ENCODE measurements at regions not wholly inside any gene's neighbourhood (a gene's known extent, or its start where the extent isn't known, plus 50 kb on each side); places are given as distances from the start of the nearest gene placed in this dataset.

DNA sequence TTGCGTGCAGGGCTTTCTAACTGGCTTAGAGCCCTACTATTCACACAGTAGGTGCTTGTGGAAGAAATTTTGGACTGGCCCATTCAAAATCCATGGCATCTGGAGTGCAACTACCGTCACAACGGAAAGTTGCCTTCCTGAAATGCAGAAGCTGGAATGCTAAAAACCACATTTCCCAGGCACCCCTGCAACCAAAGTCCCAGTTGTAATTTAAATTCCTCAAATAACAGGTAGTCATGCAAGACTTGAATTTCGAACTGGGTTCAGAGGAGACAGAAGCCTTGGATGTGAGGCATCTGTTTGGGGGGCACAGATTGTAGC, 186.7 kb downstream of the TOMM20 start:
- Histone ChIP-seq H3K9me3 (ENCODE audit: insufficient read depth, low read depth, low read length) (no peaks in the 10 kb centered on the region), H3K4me1 (ENCODE audit: insufficient read depth, low read length) (peaks cover 3% of the 10 kb centered on the region; the same call in 1 of the 2 replicates), H3K27me3 (ENCODE audit: insufficient read depth, low read length) (no peaks in the 10 kb centered on the region), H3K4me3 (ENCODE audit: low read length) (no peak overlapping the region), H3K27ac (ENCODE audit: low read length) (no peak overlapping the region), H3K9ac (ENCODE audit: low read depth, low read length) (no peak overlapping the region), H3K36me3 (ENCODE audit: insufficient read depth, low read depth, low read length) (no peaks in the 10 kb centered on the region)

- H3K9me3 ChIP-seq (ENCODE audit: insufficient read depth, low read depth, low read length), result no peaks in the 10 kb centered on the region
- H3K4me1 ChIP-seq (ENCODE audit: insufficient read depth, low read length), result peaks cover 3% of the 10 kb centered on the region; the same call in 1 of the 2 replicates
- no peak overlapping the region for H3K9ac ChIP-seq (ENCODE audit: low read depth, low read length)
- H3K27ac ChIP-seq (ENCODE audit: low read length), result no peak overlapping the region
- no peak overlapping the region for H3K4me3 ChIP-seq (ENCODE audit: low read length)
- H3K36me3 ChIP-seq (ENCODE audit: insufficient read depth, low read depth, low read length), result no peaks in the 10 kb centered on the region
- H3K27me3 ChIP-seq (ENCODE audit: insufficient read depth, low read length), result no peaks in the 10 kb centered on the region
These were observed 187.2 kb downstream of the TOMM20 start for GRCh38 chr1:234941321-234942011.

DNA sequence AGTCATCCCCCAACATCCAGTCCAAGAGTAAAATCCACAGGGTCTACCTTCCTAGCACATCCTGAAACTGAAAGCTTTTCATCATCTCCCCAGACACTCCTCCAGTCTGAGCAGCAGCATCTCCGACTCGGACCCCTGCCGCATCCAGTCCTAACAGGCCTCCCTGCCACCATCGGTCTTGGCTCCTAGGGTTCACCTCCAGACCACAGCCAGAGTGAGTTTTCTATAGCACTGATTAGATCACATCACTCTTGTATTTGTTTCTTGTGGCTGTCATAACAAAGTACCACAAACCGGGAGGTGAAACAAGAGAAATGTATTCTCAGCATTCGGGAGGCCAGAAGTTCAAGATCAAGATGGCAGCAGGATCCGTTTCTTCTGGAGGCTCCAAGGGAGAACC, 187.8 kb downstream of the TOMM20 start:
- Histone ChIP-seq H3K27ac (ENCODE audit: low read length) (no peak overlapping the region), H3K4me3 (ENCODE audit: low read length) (no peak overlapping the region), H3K4me1 (ENCODE audit: insufficient read depth, low read length) (peaks cover 3% of the 10 kb centered on the region; the same call in 1 of the 2 replicates), H3K9me3 (ENCODE audit: insufficient read depth, low read depth, low read length) (no peaks in the 10 kb centered on the region), H3K9ac (ENCODE audit: low read depth, low read length) (no peak overlapping the region), H3K36me3 (ENCODE audit: insufficient read depth, low read depth, low read length) (no peaks in the 10 kb centered on the region), H3K27me3 (ENCODE audit: insufficient read depth, low read length) (no peaks in the 10 kb centered on the region)

GRCh38 chr1:234938924-234939323, 189.7 kb downstream of the TOMM20 start:
- no peak overlapping the region for H3K27ac ChIP-seq (ENCODE audit: low read length)
- no peaks in the 10 kb centered on the region for H3K27me3 ChIP-seq (ENCODE audit: insufficient read depth, low read length)
- H3K4me1 ChIP-seq (ENCODE audit: insufficient read depth, low read length), result peaks cover 3% of the 10 kb centered on the region; the same call in 1 of the 2 replicates
- no peak overlapping the region for H3K9ac ChIP-seq (ENCODE audit: low read depth, low read length)
- no peak overlapping the region for H3K4me3 ChIP-seq (ENCODE audit: low read length)
- no peaks in the 10 kb centered on the region for H3K9me3 ChIP-seq (ENCODE audit: insufficient read depth, low read depth, low read length)
- H3K36me3 ChIP-seq (ENCODE audit: insufficient read depth, low read depth, low read length), result no peaks in the 10 kb centered on the region

DNA sequence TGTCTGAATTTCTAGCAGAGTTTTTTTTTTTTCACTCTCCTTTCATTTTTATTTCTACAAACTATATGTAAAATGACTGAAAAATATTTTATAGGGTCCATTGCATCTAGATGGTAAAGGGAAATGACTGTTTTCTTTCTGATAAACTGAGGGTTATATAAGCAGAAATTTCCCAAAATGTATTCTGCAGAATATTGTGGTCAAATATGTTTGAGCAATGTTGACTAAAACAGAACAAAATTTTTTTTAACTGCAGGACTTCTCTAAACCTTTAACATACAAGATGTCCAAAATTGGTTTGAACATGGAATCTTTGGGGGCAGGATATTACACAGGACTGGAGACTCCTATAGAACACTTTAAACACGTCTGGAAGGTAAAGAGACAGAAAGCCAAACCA, 190.5 kb downstream of the TOMM20 start:
- Histone ChIP-seq H3K36me3 (ENCODE audit: insufficient read depth, low read depth, low read length) (no peaks in the 10 kb centered on the region), H3K9ac (ENCODE audit: low read depth, low read length) (no peak overlapping the region), H3K4me1 (ENCODE audit: insufficient read depth, low read length) (peaks cover 3% of the 10 kb centered on the region; the same call in 1 of the 2 replicates), H3K4me3 (ENCODE audit: low read length) (no peak overlapping the region), H3K27ac (ENCODE audit: low read length) (no peak overlapping the region), H3K27me3 (ENCODE audit: insufficient read depth, low read length) (no peaks in the 10 kb centered on the region), H3K9me3 (ENCODE audit: insufficient read depth, low read depth, low read length) (no peaks in the 10 kb centered on the region)

- H3K27ac ChIP-seq (ENCODE audit: low read length), result no peak overlapping the region
- no peaks in the 10 kb centered on the region for H3K36me3 ChIP-seq (ENCODE audit: insufficient read depth, low read depth, low read length)
- no peaks in the 10 kb centered on the region for H3K27me3 ChIP-seq (ENCODE audit: insufficient read depth, low read length)
- no peak overlapping the region for H3K4me3 ChIP-seq (ENCODE audit: low read length)
- H3K9ac ChIP-seq (ENCODE audit: low read depth, low read length), result no peak overlapping the region
- no peaks in the 10 kb centered on the region for H3K9me3 ChIP-seq (ENCODE audit: insufficient read depth, low read depth, low read length)
- peaks cover 2% of the 10 kb centered on the region; the same call in 1 of the 2 replicates for H3K4me1 ChIP-seq (ENCODE audit: insufficient read depth, low read length)
These were observed 191.8 kb downstream of the TOMM20 start for GRCh38 chr1:234936612-234937389.

- Histone ChIP-seq H3K9me3 (ENCODE audit: insufficient read depth, low read depth, low read length) (no peaks in the 10 kb centered on the region), H3K27me3 (ENCODE audit: insufficient read depth, low read length) (no peaks in the 10 kb centered on the region), H3K36me3 (ENCODE audit: insufficient read depth, low read depth, low read length) (no peaks in the 10 kb centered on the region), H3K4me3 (ENCODE audit: low read length) (no peak overlapping the region), H3K27ac (ENCODE audit: low read length) (no peak overlapping the region), H3K4me1 (ENCODE audit: insufficient read depth, low read length) (no peaks in the 10 kb centered on the region), H3K9ac (ENCODE audit: low read depth, low read length) (no peak overlapping the region)
These were observed 194.0 kb downstream of the TOMM20 start for GRCh38 chr1:234934611-234935033.

DNA sequence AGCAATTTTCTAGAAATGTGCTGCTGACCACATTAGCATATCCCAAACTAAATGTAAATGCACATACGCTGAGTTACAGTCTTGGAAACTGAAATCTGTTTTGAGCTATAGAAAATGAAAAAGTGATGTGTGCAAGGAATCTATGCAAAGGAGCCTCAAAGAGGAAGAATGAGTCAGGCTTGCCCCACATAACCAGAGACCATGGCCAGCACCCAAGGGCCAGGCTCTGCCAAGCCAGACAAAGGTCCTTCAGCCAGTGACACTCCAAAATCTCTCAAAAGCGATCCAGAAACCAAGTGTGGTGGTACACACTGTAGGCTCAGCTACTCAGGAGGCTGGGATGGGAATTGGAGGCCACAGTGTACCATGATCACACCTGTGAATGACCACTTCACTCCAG, 195.2 kb downstream of the TOMM20 start:
- Histone ChIP-seq H3K4me1 (ENCODE audit: insufficient read depth, low read length) (peaks cover 3% of the 10 kb centered on the region; the same call in 1 of the 2 replicates), H3K36me3 (ENCODE audit: insufficient read depth, low read depth, low read length) (no peaks in the 10 kb centered on the region), H3K27ac (ENCODE audit: low read length) (no peak overlapping the region), H3K4me3 (ENCODE audit: low read length) (no peak overlapping the region), H3K27me3 (ENCODE audit: insufficient read depth, low read length) (no peaks in the 10 kb centered on the region), H3K9me3 (ENCODE audit: insufficient read depth, low read depth, low read length) (no peaks in the 10 kb centered on the region), H3K9ac (ENCODE audit: low read depth, low read length) (no peak overlapping the region)

GRCh38 chr1:234932511-234933430, 195.9 kb downstream of the TOMM20 start:
- H3K9ac ChIP-seq (ENCODE audit: low read depth, low read length), result no peak overlapping the region
- no peak overlapping the region for H3K4me3 ChIP-seq (ENCODE audit: low read length)
- H3K4me1 ChIP-seq (ENCODE audit: insufficient read depth, low read length), result peaks cover 6% of the 10 kb centered on the region; the same call in 1 of the 2 replicates
- no peaks in the 10 kb centered on the region for H3K36me3 ChIP-seq (ENCODE audit: insufficient read depth, low read depth, low read length)
- no peak overlapping the region for H3K27ac ChIP-seq (ENCODE audit: low read length)
- H3K9me3 ChIP-seq (ENCODE audit: insufficient read depth, low read depth, low read length), result no peaks in the 10 kb centered on the region
- H3K27me3 ChIP-seq (ENCODE audit: insufficient read depth, low read length), result no peaks in the 10 kb centered on the region

- H3K4me1 ChIP-seq (ENCODE audit: insufficient read depth, low read length), result peaks cover 6% of the 10 kb centered on the region; the same call in 1 of the 2 replicates
- no peak overlapping the region for H3K27ac ChIP-seq (ENCODE audit: low read length)
- no peaks in the 10 kb centered on the region for H3K36me3 ChIP-seq (ENCODE audit: insufficient read depth, low read depth, low read length)
- no peaks in the 10 kb centered on the region for H3K9me3 ChIP-seq (ENCODE audit: insufficient read depth, low read depth, low read length)
- no peaks in the 10 kb centered on the region; the same call in 1 of the 2 replicates for H3K27me3 ChIP-seq (ENCODE audit: insufficient read depth, low read length)
- H3K9ac ChIP-seq (ENCODE audit: low read depth, low read length), result no peak overlapping the region
- H3K4me3 ChIP-seq (ENCODE audit: low read length), result no peak overlapping the region
These were observed 196.5 kb downstream of the TOMM20 start for GRCh38 chr1:234932106-234932505.

DNA sequence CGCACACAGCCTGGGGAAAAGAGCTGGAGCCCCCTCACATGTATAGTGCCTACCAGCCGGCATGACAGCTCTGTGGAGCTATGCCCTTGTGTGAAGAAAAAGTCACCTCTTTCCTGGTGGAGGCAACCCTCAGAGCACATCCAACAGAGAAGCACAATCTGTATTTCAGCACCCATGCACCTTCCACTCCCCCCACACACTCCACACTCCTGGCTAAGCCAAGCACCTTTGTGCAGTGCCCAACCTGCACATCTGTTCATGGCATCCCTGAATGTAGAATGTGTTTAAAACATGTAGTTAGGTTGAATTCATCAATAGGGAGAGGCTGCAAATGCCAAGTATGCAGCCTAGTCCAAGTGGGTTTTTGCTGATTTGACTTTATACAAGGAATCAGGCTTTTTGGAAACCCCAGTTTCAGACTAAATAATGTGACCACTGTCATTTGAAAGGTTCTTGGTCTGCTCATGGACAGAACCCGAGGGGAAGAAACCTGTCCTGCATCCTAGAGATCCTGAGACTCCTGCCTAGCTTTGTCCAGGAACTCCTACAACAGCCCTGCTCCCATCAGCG, 197.1 kb downstream of the TOMM20 start:
- Histone ChIP-seq H3K4me3 (ENCODE audit: low read length) (no peak overlapping the region), H3K27ac (ENCODE audit: low read length) (no peak overlapping the region), H3K9ac (ENCODE audit: low read depth, low read length) (no peak overlapping the region), H3K36me3 (ENCODE audit: insufficient read depth, low read depth, low read length) (no peaks in the 10 kb centered on the region), H3K4me1 (ENCODE audit: insufficient read depth, low read length) (peaks cover 9% of the 10 kb centered on the region), H3K27me3 (ENCODE audit: insufficient read depth, low read length) (no peaks in the 10 kb centered on the region; the same call in 1 of the 2 replicates), H3K9me3 (ENCODE audit: insufficient read depth, low read depth, low read length) (no peaks in the 10 kb centered on the region)

Data from iPS-20b (cell line).